Stimulated activated CD4-positive, alpha-beta T cell treated with anti-CD3 and anti-CD28 coated beads, TNF-alpha, amount 100 ng/mL, for 1 hour (primary cell): ENCODE measurements at regions not wholly inside any gene's neighbourhood (a gene's known extent, or its start where the extent isn't known, plus 50 kb on each side); places are given as distances from the start of the nearest gene placed in this dataset.

Experiments
- DNase-seq, 3 donors: peaks; one replicate each; pipeline ENCODE4 v3.0.0-alpha.2; 2020; ENCODE audit warnings: low read depth in 3 of 3, low spot score in 1 of 3

DNA sequence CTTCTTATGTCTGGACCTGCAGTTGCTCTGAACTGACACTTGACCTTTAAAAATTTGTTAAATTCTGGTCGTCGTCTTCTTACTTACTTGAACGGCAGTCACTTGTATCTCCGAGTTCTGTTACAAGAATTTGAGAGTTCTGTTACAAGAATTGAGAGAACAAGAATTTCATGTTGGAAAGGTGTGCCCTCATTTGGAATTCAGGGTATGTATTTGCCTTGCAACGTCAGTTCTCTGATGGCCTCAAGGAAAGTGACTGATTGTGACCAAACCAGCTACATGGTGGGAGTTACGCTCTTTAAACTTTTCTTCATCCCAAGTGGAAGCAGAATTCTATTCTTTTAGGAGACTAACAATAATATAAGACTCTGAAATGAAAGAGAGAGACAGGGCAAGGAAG lies 320.0 kb upstream of the TRIB2 start:
- no peak for DNase-seq

- DNase-seq, result no peak
Observed at GRCh38 chr2:12397854-12398253, 318.9 kb upstream of the TRIB2 start.

DNA sequence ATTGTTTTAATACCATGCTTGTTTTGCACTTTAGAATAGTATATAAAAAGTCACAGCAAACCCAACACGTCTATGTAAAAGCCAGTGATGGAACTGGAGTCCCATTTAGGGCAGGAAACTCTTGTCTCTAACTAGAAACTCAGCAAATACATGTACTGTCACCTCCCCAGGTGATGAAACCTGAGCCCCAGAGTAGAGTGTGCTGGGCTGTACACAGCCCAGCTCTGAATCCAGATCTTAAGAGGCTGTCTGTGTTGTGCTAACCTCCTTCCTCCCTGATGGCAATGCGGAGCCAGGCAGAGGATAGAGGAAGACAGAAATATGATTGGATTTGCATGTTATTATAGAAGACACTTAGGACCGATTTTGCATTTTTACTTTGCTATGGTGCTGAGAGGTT lies 317.5 kb upstream of the TRIB2 start:
- DNase-seq, result no peak

DNA sequence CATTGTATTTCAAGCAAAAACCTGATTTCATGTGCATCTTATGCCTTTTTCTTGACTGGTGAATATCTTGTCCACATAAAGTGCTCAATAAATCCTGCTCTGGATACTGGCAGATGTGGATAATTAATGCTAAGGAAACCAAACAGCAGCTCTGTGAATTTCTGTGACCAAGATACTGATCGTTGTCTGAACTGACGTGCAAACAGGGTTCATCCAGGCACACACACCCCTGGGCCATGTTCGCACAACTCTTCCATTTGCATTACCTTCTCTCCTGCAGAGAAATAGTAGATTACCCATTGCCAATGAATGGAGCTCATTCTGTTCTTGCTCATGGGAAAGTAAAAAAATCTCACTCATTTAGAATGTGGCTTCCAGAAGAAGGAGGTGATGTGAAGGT lies 316.2 kb upstream of the TRIB2 start:
- DNase-seq, result no peak

DNA sequence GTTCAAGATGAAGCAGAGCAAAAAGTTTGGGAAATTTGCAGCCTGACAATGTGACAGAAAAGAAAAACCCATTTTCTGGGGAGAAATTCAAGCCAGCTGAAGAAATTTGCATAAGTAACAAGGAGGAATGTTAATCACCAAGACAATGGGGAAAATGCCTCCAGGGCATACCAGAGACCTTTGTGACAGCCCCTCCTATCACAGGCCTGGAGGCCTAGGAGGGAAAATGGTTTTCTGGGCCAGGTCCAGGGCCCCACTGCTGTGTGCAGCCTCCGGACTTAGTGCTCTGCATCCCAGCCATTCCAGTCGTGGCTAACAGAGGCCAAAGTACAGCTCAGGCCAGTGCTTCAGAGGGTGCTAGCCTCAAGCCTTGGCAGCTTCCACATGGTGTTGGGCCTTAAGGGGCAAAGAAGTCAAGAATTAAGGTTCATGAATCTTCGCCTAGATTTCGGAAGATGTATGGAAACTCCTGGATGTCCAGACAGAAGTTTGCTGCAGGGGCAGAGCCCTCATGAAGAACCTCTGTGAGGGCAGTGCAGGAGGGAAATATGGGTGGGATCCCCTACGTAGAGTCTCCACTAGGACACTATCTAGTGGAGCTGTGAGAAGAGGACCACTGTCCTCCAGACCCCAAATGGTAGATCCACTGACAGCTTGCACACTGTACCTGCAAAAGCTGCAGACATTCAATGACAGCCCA lies 314.1 kb upstream of the TRIB2 start:
- no peak for DNase-seq

GRCh38 chr2:12404497-12404896 lies 312.2 kb upstream of the TRIB2 start:
- DNase-seq, result no peak

DNA sequence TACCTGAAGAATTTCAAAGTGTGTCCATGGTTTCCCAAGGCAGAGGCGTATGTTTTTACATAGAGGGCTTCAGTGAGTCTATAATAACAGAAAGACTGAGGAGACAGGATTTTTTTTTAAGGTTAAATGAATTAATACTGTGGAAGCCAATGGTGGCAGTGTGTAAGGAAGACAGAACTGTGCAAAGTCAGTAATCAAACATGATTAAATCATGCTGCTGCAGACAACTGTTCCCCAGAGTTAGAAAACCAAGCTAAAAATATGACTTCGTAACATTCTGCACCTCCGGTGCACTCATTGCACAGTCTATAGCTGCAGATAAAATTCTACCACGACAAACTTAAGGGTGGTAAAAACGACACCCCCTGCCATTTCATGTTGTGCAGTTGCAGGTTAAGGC lies 309.6 kb upstream of the TRIB2 start:
- no peak for DNase-seq

DNA sequence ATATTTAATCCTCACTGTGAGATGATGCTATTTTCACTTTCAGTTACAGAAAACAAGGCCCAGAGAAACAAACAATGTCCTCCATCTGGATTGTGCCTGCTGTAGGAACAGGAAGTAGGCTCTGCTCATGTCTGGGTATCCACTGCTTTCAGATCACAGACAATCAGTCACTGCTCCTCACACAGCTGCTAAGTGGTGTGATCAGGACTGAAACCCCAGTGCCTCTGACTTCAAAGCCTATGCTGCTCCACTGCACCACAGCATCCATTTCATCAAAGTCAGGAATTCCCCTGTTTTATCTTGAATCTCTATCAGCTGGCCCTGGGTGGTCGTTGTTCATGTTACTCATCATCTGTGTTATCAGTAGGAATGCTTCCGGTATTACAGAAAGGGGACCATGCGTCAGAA lies 303.8 kb upstream of the TRIB2 start:
- no peak for DNase-seq

GRCh38 chr2:12415536-12415935 lies 301.2 kb upstream of the TRIB2 start:
- no peak for DNase-seq

GRCh38 chr2:12416600-12416999 lies 300.1 kb upstream of the TRIB2 start:
- DNase-seq, result peak; percentile 31 to 40 (median 32)

DNA sequence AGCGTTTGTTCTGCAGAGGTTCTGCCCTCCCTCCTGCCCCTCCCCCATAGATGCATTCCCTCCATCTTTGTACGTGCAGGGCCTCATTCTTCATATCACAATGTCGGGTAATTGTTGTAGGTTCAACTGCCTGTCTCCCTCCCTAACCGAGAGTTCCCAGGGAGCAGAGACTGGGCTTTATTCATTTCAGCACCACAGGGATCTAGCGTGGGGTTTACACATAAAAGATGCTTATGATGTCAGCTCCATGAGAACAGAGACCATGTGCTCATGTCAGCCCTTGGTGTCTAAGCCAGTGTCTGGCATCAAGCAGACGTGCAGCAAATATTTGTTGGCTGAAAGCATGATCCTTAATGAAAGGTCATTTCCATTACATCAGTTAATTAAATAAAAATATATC lies 298.9 kb upstream of the TRIB2 start:
- no peak for DNase-seq

DNA sequence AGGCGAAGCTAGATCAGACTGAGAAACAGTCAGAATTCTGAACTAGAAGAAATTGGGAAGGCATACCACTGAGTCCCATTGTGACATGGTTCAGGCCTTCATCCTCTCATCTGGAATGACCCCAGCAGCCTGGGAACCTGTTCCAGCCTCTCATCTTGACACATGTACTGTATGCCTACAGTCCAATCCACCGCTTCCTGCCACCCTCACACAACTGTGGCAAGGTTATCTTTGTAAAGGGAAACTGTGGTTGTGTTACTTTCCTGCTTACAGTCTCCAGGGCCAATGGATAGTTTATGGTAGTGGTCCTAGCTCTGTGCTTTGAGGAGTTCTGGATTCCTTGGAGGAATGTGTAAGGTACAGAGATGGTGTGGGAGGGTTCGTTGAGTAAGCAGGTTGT lies 296.9 kb upstream of the TRIB2 start:
- no peak for DNase-seq

DNA sequence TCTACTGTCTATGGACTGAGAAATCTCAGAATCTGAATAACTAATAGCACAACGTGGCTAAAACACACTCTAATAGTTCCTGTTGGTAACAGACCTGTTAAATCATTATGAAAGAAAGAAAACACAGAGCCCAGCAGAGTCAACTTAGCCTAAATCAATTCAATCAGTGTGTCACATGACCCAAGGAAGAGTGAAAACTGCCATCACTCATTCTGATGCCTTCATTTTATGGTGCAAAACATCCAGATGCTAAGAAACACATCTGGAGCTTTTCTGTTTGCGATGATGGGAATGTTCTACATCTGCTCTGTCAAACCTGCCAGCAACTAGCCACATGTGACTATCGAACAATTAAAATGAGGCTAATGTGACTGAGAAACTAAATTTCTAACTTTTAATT lies 295.7 kb upstream of the TRIB2 start:
- no peak for DNase-seq

- DNase-seq, result no peak
Observed at GRCh38 chr2:12424219-12424618, 292.5 kb upstream of the TRIB2 start.

DNA sequence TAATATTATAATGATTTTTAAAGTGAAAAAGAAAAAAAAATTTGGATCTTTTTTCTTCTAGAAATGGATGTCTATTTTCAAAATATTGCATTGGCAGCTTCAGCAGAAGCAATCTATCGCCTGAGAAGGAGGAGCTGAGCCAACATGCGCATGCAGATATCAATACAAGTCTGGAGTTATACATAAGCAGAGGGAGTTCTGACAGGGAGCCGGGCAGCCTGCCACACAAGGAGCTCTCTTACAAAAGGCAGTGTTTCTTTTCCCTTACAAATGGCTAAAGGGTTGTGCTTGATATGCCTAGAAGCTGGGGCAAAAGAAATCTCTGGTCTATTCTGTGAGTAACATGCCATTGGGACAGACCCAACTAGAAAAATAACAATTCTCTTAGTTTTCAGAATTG lies 291.9 kb upstream of the TRIB2 start:
- DNase-seq, result no peak

GRCh38 chr2:12428324-12428723 lies 288.4 kb upstream of the TRIB2 start:
- no peak for DNase-seq

- DNase-seq, result no peak
Observed at GRCh38 chr2:12428786-12429185, 287.9 kb upstream of the TRIB2 start.

GRCh38 chr2:12429779-12430406 lies 286.8 kb upstream of the TRIB2 start:
- DNase-seq, result no peak

DNA sequence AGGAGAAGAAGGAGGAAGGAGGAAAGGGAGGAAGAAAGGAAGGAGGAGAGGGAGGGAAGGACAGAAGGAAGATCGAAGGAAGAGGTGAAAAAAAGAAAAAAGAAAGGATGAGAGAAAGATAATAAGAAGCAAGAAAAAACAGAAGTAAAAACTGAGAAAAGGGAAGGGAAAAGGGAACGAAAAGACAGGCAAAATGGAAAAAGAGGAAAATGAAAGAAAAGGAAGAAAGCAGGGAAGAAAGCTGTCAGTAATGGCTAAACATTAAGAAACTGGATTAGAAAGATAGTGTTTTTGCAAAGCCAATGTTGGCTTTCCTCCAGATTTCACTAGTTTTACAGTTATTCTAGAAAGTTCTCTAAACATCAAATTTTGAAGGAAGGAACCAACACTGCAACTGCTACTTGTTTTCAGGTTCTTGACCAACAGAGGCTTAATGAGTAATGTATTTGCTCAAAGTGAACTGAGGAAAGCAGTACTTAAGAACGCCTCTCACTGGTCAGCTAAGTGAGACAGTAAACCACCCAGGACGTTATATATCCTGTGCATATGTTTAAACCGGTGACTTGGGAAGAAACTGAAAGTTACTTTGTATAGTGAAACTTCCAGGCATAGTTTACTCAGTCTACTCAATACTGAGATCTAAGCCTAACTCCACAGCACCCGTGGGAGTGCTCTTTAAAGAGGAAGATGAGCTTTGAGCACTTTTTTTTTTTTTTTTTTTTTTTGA lies 286.2 kb upstream of the TRIB2 start:
- DNase-seq, result no peak

- DNase-seq, result no peak
Observed at GRCh38 chr2:12432985-12433625, 283.6 kb upstream of the TRIB2 start.

DNA sequence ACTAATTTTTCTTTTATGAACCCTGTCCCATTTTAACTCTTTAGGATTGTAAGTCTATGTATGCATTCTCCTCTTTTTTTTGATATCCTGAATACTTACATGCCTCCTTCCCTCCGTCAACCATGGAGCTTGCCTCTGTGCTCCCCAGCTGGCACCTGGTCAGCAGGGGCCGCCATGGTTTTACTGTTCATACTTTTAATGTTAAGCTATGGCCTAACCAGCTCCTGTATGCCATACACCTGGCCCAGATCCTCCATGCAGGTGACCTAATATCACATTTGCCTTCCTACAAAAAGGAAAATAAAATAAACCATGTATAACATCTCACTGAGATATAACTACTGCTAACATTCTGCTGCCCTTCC lies 283.1 kb upstream of the TRIB2 start:
- no peak for DNase-seq

GRCh38 chr2:12434630-12435098 lies 282.1 kb upstream of the TRIB2 start:
- no peak for DNase-seq
